Uterus (tissue), 2 donors: ENCODE measurements at regions not wholly inside any gene's neighbourhood (a gene's known extent, or its start where the extent isn't known, plus 50 kb on each side); places are given as distances from the start of the nearest gene placed in this dataset.

Experiments used
- CTCF ChIP-seq, 4 experiments: fragments of 200-600 bp in 2 of 4; fragments of 450-650 bp in 2 of 4; sonication (generic) in 2 of 4; IDR thresholded peaks; one replicate each; pipeline ENCODE4 v1.5.1; 2016 to 2019; ENCODE audit warnings: antibody characterized with exemption in 4 of 4, mild to moderate bottlenecking in 2 of 4, moderate library complexity in 1 of 4
- POLR2A ChIP-seq, 2 donors: fragments of 450-650 bp; IDR thresholded peaks; one replicate each; pipeline ENCODE4 v1.6.1; 2016; ENCODE audit warnings: antibody characterized with exemption in 2 of 2, mild to moderate bottlenecking in 1 of 2, moderate library complexity in 1 of 2

DNA sequence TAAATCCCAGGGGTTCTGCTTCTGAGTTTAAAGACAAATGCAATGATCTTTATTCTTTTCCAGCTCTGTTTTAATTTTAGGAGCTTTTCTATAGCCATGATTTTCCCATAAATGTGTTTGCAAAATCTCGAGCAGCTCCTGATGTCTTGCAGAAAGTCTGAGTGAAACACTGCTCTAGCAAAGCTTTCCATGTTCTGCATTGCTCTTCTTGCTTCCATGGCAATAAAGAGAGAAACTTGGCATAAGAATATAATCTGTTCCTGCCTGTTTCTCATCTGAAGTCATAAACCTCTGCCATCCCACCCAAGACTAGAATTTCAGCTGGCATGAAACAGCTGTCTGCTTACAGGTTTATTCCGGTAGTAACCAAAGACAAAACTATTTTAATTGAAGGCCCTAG is 254.5 kb downstream of the SPRY1 start:
- no peak for TF ChIP-seq CTCF (IDR thresholded peaks at IDR 0.05)
- TF ChIP-seq POLR2A (IDR thresholded peaks at IDR 0.05), result no peak
